ENCODE measurements at regions not wholly inside any gene's neighbourhood (a gene's known extent, or its start where the extent isn't known, plus 50 kb on each side); places are given as distances from the start of the nearest gene placed in this dataset.

DNA sequence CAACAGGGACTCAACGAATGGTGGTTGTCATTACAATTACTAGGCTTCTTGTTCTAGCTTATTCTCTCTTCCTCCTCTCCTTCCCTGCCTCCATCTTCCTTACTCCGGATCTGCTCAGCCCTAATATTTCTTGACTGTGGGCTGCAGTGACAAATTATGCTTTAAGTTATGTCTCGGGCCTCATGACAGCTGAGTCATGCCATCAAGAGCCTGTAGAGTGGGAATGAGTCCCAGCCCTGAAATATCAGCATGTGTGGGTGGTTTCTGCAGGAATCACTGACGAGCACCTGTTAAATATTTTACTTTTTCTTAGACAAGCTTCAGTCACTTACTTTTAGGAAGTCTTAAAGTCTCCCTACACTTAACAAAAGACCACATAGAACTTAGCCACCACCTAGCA lies 83.1 kb upstream of the CBLN4 start:
- no peak overlapping the region for H3K27ac Mint-ChIP-seq (ENCODE audit: unreplicated experiment)
- H3K9me3 ChIP-seq, result peaks cover 3% of the 10 kb centered on the region; the same call in 1 of the 2 replicates
- H3K36me3 ChIP-seq (ENCODE audit: control insufficient read depth, insufficient read depth, low read length), result no peaks in the 10 kb centered on the region
- H3K4me3 ChIP-seq (ENCODE audit: low read depth, low read length), result no peak overlapping the region
- DNase-seq, result no peak
- CTCF ChIA-PET, result no interaction called here
- H3K9me3 Mint-ChIP-seq (ENCODE audit: unreplicated experiment), result peaks cover 16% of the 10 kb centered on the region
- no peaks in the 10 kb centered on the region for H3K4me1 ChIP-seq
- no peaks in the 10 kb centered on the region for H3K36me3 Mint-ChIP-seq (ENCODE audit: insufficient read depth, unreplicated experiment)
- H3K27me3 ChIP-seq (replicated peaks; ENCODE audit: control insufficient read depth, insufficient read depth, low read length), result no peaks in the 10 kb centered on the region
- no peak overlapping the region for H3K4me3 Mint-ChIP-seq (ENCODE audit: unreplicated experiment)
- intact Hi-C loops (cut with micrococcal nuclease; ENCODE audit: unreplicated experiment), result loop anchor here (10.0 kb wide), 1 partner anchor 56 kb away; no protein-coding TSS in a partner anchor
- TF ChIP-seq, protein P1, sequence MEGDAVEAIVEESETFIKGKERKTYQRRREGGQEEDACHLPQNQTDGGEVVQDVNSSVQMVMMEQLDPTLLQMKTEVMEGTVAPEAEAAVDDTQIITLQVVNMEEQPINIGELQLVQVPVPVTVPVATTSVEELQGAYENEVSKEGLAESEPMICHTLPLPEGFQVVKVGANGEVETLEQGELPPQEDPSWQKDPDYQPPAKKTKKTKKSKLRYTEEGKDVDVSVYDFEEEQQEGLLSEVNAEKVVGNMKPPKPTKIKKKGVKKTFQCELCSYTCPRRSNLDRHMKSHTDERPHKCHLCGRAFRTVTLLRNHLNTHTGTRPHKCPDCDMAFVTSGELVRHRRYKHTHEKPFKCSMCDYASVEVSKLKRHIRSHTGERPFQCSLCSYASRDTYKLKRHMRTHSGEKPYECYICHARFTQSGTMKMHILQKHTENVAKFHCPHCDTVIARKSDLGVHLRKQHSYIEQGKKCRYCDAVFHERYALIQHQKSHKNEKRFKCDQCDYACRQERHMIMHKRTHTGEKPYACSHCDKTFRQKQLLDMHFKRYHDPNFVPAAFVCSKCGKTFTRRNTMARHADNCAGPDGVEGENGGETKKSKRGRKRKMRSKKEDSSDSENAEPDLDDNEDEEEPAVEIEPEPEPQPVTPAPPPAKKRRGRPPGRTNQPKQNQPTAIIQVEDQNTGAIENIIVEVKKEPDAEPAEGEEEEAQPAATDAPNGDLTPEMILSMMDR (IDR thresholded peaks at IDR 0.05; ENCODE audit: insufficient read depth in 1 of 2, low read depth in 1 of 2, low read length in 1 of 2, severe bottlenecking in 1 of 2, unreplicated experiment in 1 of 2), result no peak
- H3K27me3 Mint-ChIP-seq (ENCODE audit: insufficient read depth, unreplicated experiment), result no peaks in the 10 kb centered on the region
- BruUV-seq (replicated peaks), result no TSS peak
- no peaks in the 10 kb centered on the region for H3K4me1 Mint-ChIP-seq (ENCODE audit: low read depth, unreplicated experiment)
- POLR2A ChIA-PET, result no interaction called here

DNA sequence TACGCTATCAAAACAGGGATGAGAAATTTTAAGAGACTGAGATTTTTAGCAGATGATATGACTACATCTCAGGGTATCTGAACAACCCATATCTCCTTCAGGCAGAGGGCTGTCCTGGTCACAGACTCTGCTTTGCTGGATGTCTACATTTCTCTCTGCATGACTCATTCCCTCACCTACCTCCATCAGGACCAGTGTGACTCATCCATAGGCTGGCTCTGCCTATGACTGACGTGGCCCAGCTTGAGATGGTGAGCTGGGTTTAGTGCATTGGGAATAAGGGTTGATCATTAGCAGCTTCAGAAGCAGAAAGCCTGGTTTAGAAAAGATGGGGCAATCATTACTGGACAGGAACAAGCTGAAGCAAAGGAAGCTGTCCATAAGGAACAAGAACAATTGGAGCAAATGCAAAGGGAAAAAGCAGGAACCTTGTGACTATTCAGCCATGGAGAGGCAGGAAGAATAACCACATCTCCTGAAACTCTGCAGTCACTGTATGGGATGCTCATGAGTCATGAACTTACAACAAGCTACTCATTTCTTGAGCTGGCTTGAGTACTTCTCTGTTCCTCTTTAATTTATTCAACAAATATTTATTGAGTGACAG lies 86.4 kb upstream of the CBLN4 start:
- Mint-ChIP-seq H3K27ac (ENCODE audit: unreplicated experiment) (no peak overlapping the region), H3K27me3 (ENCODE audit: insufficient read depth, unreplicated experiment) (no peaks in the 10 kb centered on the region), H3K4me3 (ENCODE audit: unreplicated experiment) (no peak overlapping the region), H3K4me1 (ENCODE audit: low read depth, unreplicated experiment) (no peaks in the 10 kb centered on the region), H3K36me3 (ENCODE audit: insufficient read depth, unreplicated experiment) (no peaks in the 10 kb centered on the region), H3K9me3 (ENCODE audit: unreplicated experiment) (peaks cover 40% of the 10 kb centered on the region)
- ChIA-PET CTCF (no interaction called here), POLR2A (no interaction called here)
- no peaks in the 10 kb centered on the region for H3K4me1 ChIP-seq
- H3K36me3 ChIP-seq (ENCODE audit: control insufficient read depth, insufficient read depth, low read length), result no peaks in the 10 kb centered on the region
- no peak for DNase-seq
- H3K27me3 ChIP-seq (replicated peaks; ENCODE audit: control insufficient read depth, insufficient read depth, low read length), result no peaks in the 10 kb centered on the region
- H3K4me3 ChIP-seq (ENCODE audit: low read depth, low read length), result no peak overlapping the region
- intact Hi-C loops (cut with micrococcal nuclease; ENCODE audit: unreplicated experiment), result loop anchor here (10.0 kb wide), 1 partner anchor 237 kb away; no protein-coding TSS in a partner anchor
- peaks cover 25% of the 10 kb centered on the region for H3K9me3 ChIP-seq
- BruUV-seq (replicated peaks), result no TSS peak
- TF ChIP-seq, protein P1 (IDR thresholded peaks at IDR 0.05; ENCODE audit: insufficient read depth in 1 of 2, low read depth in 1 of 2, low read length in 1 of 2, severe bottlenecking in 1 of 2, unreplicated experiment in 1 of 2), result no peak

DNA sequence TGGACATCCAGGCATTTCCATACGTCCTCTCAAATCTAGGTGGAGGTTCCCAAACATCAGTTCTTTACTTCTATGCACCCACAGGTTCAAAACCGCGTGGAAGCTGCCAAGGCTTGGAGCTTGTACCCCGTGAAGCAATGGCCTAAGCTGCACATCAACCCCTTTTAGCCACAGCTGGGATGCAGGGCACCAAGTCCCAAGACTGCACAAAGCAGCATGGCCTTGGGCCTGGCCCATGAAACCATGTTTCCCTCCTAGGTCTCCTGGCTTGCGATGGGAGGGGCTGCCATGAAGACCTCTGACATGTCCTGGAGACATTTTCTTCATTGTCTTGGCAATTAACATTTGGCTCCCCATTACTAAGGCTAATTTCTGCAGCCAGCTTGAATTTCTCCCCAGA lies 88.9 kb upstream of the CBLN4 start:
- Mint-ChIP-seq H3K27me3 (ENCODE audit: insufficient read depth, unreplicated experiment) (no peaks in the 10 kb centered on the region), H3K36me3 (ENCODE audit: insufficient read depth, unreplicated experiment) (no peaks in the 10 kb centered on the region), H3K4me1 (ENCODE audit: low read depth, unreplicated experiment) (no peaks in the 10 kb centered on the region), H3K4me3 (ENCODE audit: unreplicated experiment) (no peak overlapping the region), H3K27ac (ENCODE audit: unreplicated experiment) (no peak overlapping the region), H3K9me3 (ENCODE audit: unreplicated experiment) (peaks cover 40% of the 10 kb centered on the region)
- POLR2A ChIA-PET, result no interaction called here
- Histone ChIP-seq H3K4me3 (ENCODE audit: low read depth, low read length) (no peak overlapping the region), H3K4me1 (no peaks in the 10 kb centered on the region), H3K36me3 (ENCODE audit: control insufficient read depth, insufficient read depth, low read length) (no peaks in the 10 kb centered on the region), H3K27me3 (replicated peaks; ENCODE audit: control insufficient read depth, insufficient read depth, low read length) (no peaks in the 10 kb centered on the region), H3K9me3 (peaks cover 25% of the 10 kb centered on the region)
- TF ChIP-seq, protein P1 (IDR thresholded peaks at IDR 0.05; ENCODE audit: insufficient read depth in 1 of 2, low read depth in 1 of 2, low read length in 1 of 2, severe bottlenecking in 1 of 2, unreplicated experiment in 1 of 2), result no peak
- intact Hi-C loops (cut with micrococcal nuclease; ENCODE audit: unreplicated experiment), result loop anchor here (10.0 kb wide), 1 partner anchor 239 kb away; no protein-coding TSS in a partner anchor
- no peak for DNase-seq
- no TSS peak for BruUV-seq (replicated peaks)
- CTCF ChIA-PET, result no interaction called here

All from Caco-2 (cell line).